HT-29 (cell line): ENCODE measurements at regions not wholly inside any gene's neighbourhood (a gene's known extent, or its start where the extent isn't known, plus 50 kb on each side); places are given as distances from the start of the nearest gene placed in this dataset.
A peak's percentile ranks its signal among the peaks of the same experiment; 100 is the strongest.

ENCODE experiments used
- DNase-seq: peaks from one replicate; pipeline ENCODE4 v3.0.0-alpha.2; 2015; ENCODE audit warnings: low spot score

DNA sequence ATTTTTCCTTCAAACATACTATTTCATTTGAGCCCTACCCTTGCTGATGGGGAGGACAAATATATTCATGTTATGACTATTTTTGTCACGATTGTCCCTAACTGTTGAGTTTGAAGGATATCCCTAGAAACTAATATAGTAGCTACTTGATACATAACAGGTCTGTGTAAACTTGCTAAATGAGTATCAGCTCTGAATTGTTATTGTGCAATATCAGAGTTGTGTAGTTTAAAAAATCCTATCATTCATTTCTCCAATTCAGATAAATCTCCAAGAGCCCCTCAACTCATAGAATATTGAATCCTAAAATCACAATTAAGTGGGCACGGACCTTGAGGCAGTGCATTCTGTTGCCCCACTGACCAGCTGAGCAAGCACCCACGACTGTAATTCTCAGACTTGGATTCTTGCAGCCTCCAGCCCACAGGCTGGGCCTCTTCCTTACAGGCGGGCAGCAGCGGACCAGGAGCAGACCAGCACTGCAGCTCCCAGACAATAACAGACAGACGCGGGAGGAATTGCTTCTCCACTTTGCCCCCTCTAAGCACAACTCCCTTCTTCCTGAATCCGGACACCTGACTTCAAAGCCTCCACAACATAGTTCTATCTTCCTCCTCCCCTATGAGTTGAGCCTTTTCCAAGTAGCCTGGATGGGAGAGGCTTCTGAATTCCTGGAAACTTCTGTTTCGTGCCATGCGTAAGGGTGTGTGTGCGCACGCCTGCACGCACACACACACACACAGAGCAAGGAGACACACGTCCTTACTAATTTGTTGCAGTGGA lies 337.6 kb upstream of the ARGLU1 start:
- DNase-seq, result no peak

DNA sequence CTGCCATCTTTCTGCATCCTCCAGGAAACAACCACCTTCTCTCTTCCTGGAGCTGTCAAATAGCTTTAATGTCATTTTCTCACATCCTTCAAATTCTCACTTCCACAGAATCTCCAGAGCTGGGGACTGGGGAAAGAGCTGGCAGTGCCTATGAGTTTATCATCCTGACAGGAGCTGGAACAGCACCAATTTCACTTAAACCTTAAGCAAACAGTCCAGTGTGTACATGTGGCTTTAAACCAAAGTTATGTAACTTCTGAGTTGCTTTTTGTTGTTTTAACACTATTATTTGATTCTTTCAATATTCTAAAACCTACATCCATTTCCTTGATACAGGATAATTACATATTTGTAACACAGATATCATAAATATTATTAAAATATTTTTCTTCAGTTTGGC lies 331.5 kb upstream of the ARGLU1 start:
- DNase-seq, result peak; percentile 48

DNA sequence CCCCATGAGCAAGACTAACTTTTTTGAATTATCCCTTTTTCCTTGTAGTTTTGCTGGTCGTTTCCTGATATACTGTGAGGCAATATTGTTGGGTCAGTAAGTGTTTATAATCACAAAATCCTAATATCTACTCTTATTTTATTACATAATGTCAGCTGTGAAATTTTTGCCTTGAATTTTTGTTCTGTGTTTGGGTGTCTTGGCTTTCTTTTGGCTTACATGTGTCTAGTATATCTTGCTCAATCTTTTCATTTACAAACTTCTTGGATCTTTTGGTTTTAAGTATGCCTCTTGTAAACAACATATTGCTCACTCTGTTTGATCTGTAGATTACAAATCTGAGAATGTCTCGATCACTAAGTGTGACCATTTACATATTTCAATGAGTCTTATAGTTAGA lies 330.3 kb upstream of the ARGLU1 start:
- no peak for DNase-seq

DNA sequence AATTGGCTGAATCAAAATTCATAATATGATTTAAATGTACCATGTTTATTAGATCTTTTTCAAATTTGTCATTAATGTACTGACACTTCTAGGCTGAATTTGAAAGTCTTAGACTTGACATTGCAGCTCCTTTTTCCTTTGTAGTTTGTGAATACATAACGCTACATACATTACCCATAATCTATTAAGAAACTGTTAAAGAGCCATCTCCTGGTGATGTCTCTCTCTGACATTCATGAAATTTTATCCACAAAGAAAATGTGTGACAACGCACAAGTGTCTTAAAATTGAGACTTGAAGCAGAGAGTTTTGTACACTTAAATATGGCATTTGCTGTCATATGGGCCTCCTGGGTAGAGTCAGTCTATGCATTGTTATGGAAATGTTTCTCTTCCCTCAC lies 320.2 kb upstream of the ARGLU1 start:
- DNase-seq, result no peak

DNA sequence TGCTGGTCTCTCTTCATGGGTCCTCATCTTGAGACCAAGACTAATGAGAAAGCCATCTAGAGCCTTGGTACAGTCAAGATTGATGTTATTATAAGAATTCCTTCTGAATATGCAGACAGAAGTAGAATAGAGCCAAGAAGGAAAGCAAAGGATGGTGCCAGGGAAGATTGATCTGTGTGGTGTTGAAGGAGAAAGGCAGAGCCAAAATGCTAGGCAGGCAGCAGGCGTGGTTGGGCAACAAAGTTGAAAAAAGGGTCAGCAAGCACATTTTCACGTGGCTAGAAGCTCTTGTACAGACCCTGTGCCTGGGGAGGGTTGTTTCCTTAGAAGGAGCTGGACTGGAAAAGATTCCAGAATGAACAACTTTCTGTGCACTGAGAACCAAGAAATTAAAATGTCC lies 319.7 kb upstream of the ARGLU1 start:
- DNase-seq, result no peak

DNA sequence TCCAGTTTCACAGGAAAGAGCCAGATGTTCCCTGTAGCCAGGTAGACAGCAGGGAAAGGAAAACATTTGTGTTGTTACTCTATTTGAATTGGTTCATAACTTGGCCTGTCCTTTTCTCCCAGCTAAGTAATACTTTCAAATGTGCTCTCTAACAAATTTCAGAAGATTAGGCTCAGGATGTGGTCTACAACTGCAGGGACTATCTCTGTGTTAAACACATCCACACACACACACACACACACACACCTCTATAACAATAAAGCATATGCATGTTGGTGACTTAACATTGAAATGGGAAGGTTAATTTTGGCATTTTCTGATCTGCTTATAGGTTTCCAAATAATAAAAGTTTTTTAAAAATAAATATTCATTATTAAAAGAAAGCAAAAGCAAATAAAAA lies 316.0 kb upstream of the ARGLU1 start:
- no peak for DNase-seq

DNA sequence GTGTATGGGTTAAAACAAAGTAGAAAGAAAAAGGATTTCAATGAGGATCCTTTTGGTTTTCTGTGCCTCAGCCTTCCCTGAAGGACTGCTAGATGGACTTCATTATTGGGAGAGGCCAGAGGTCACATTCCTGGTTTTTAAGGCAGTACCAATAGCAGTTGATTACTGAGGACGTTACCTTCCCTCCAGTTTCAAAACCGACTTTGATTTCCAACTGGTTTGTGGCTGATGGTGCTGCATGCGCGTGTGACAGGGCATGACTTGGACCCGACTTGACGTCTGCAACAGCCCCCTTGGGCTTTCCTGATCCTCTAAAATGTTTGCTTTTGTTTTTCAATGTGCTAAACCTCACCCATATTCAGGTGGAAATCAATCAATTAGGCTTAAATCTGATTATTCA lies 314.3 kb upstream of the ARGLU1 start:
- DNase-seq, result no peak

DNA sequence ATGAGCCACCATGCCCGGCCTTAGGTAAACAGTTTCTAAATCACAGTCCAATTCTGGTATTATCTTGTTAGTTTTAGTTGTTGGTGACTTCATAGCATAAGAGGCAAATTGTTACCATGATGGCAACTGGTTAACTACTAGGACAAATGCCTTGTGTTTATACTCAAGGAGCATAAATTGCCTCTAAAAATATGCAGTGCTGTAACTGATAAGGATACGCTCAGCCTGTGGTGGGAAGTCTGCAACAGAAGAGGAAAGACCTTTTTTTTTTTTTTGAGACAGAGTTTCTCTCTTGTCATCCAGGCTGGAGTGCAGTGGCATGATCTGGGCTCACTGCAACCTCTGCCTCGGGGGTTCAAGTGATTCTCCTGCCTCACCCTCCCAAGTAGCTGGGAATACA lies 311.9 kb upstream of the ARGLU1 start:
- no peak for DNase-seq

DNA sequence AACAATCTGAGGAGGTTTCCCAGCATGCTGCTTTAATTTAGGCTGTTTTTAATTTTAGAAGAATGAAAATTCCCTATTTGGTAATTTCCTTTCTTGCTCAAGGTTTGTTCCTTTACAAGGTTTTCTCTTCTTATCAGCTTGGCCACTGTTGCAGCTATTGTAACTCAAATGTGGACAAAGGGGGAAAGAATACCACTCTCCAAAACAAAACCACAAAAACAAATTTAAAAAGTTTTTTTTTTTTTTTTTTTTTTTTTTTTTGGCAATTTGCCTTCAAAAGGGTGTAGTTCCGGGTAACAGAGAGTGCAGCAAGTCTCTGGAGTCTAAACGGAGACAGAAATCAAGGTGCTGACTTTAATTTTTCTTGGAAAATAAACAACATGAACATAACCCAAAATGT lies 306.4 kb upstream of the ARGLU1 start:
- no peak for DNase-seq

DNA sequence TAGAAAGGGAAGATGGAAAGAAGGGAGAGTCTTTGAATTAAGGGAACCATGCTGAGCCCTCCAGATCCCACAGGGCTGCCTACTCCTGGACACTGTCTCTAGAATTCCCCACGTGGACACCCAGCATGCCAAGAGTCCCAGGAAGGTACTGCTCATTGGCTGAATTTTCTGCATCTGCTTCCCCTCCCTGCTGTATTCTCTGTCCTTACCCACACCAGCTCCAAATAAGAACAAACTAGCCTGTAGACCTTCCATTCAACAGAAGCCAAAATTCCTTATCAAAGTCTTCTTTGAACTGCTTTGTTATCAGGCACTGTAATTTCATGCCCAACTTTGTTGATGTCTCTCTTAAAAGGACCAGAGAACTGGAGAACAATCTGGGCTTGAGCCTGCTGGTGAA lies 305.9 kb upstream of the ARGLU1 start:
- no peak for DNase-seq

DNA sequence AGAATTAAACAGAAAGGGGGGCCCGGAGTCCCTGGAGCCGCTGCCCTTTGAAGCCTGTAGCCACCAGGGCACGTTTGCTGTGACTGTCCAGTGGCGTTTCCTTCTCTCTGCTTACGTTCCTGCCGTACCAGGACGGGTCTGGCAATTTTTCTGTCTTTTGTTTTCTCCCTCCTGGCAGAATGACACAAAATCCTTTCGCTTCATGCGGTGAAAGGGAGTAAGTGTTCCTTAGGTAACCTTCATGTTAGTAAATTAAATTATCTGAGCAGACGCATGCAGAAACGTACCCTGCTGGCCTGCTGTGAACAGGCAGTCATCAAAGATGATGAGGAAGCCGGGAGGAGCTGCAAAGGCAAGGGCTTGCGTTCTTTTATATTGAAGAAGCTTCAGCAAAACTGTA lies 299.3 kb upstream of the ARGLU1 start:
- DNase-seq, result no peak

DNA sequence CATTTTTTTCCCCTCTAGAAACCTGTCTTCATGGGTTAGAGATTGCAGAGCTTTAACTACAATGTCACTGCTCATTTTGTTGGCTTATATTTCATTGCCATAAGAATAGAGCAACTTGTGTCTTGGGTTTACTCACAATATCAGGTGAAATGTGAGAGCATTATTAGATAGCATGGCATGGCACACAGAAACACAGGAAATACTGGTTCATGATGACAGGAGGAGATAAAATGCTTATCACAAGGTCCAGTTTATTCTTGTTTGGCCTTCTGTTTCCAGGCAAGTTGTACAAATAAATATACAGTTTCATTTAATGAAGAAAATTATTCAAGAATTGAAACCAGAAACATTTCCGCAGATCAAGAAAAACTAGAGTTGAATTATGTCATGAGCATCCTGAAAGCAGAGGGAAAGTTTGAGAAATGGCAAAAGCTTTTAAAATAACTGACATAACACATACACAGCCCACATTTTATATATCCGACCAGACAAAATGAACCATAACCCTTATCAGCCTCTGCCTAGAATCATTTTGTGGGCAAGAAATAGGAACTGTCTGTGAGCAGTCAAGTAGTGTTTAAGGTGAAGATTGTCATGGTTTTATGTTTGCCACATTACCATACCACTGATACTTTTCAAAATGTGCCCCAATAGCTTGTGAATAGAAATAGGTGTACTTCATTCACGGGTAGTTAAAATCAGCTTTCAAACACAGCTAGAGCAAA lies 297.9 kb upstream of the ARGLU1 start:
- DNase-seq, result no peak

DNA sequence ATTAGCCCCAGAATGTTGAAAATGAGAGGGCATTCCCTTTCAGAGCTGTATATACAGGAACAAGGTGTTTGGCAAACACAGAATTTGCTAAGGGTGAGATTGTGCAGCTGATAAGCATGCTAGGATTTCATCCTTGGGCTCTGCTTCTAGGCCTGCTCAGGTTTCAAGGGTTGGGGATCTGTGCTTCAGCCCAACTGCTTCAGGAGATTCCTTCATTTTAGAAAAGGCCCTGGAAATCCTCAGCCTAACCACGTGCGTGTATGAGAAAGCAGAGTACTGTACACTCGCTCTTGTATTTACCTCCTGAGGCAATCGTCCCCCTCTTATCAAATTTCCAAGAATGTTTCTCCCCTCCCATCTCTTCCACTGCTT lies 291.6 kb upstream of the ARGLU1 start:
- DNase-seq, result no peak

DNA sequence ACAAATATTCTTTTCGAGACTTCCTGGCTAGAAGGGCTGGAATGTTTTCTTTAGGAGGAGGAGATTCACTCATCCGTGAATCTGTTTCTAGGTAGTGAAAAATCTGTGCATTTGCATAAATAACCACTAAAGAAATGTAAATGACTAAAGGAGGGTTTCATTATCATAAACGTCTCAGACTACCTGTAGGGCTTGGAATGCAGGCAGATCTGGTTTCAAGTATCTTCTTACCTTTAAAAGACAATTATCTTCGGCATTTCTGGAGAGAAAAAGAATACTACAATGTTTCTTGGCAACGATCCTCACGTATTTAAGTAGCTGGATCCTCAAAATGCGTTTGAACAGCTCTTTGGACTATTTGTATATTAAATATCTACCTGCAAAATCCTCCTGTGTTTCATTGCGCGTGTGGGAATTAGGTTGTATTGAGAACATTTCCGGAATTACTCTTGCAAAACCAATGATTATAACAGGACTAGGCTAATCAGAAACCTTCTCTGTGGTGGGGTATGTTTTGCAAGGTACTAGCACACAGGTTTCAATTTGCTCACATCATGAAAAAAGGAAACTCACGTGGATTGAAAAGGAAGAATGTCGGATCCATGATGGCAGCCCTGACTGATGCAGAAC lies 291.1 kb upstream of the ARGLU1 start:
- no peak for DNase-seq

DNA sequence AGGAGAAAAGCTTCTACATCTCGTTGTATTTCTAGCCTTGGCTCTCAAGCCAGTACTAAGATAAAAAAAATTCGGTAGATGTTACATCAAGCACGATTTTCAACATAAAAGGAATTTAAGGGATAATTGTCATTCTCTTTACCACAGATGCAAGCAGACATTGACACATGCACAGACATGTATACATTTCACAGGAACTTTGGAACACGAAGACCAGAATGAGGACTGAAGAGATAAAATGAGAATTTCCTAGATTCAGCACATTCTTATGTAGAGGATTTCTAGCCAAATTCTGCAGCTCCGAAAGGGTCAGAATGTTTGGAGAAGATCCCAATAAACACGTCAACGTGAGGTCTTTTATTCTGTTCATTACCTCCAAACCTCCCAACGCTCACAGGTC lies 284.5 kb upstream of the ARGLU1 start:
- no peak for DNase-seq

DNA sequence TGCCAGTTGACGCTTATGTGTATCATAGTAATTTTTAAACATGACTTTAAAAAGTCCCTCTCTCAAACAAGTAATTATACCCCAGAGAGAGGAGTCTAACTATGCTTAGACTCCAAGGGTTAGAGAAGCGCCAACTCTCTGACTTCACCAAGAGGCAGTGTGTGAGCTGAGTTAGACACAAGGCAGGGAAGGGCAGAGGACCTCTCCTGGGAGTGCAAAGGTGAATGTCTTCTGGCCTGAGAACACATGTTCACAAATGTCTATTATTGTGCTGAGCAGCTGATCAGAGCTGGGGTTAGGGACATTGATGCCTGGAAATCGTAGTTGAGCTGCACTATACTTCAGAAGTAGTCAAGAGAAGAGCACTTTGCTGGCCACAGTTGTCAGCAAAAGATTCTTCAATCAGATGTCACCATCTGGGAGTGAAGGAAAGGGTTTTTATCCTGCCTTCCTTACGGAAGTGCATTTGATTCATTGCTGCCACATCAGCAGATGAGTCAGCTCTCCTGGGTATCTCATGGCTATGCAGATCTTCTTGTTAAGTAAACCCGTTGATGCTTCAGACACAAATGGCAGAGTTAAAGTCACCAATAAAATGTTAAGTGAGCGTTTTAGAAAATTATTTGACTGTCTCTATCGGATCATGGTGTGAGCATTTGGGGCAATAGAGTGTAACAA lies 283.2 kb upstream of the ARGLU1 start:
- DNase-seq, result no peak

DNA sequence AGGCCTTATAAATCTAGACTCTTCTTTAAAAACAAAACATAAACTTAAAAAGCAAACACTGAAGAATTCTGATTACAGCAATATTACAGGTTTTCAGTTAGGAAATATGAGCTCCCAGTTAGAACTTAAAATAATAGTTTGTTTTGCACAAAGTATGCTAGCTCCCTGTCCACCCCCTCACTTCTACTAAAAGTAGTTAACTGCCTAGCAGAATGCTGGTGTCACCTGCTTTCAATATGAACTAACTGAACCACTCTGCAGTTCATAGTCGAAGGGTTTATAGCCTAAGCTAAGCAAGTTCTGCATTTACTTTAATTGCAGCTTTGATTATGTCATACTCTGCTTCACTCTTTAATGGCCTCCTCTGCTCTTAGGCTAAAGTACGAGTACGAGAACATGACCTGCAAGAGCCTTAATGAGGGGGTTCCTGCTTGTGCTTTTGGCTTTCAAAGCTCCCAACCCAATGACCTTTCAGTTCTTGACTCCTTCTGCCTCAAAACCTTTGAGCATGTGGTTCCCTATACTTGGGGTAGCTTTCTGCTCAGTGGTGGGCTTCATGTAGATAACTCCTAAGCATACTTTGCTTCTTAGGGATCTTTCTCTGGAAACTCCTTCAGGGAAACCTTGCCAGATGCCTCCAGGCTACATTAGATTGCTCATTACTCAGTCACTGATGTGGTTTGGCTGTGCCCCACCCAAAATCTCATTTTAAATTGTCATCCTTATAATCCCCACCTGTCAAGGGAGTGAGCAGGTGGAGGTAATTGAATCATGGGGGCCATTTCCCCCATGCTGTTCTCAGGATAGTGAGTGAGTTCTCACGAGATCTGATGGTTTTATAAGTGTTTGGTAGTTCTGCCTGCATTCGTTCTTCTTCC lies 278.9 kb upstream of the ARGLU1 start:
- DNase-seq, result no peak

DNA sequence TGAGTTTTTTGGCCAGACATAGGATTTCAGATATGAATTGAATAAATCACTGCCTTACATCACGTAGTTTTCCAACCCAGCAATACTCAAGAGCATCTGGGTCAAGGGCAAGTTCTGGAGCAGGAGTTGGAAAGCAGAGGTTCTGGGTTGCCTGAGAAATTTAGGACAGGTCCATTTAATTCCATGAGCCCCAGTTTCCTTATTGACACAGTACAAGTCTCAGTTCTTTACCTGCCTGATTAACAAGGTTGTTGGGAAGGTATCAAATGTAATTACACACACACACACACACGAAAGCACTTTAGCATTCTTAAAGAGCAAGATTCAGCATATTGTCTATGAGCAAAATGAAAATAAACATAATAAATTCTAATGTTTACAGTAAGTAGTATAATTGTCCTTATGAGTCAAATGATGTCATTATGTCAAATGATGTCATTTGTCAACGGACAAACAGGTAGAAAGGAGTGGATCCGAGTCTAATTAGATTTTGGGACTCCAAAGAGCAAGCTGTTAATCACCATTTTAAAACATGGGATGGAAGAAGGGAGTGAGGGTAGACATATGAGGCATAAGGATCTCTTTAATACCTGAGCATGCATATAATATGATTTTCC lies 268.4 kb upstream of the ARGLU1 start:
- DNase-seq, result no peak

DNA sequence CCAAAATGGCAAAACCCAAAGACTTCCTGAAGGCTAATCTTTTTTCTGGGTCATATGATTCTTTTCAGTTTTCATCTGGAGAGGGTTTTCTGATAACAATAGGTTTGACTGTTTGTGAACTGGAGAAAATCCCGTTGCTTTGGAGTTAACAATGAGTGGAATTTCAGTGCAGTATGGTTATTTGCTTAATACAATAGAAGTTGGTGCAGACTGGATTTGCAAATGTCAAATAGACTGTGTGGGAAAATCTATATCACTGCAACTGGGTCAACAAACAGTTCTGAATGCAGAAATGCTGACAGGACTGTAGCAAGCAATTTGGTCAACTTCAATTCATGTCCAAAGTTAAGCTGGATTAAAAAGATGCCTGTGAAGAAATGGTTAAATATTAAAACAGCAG lies 267.5 kb upstream of the ARGLU1 start:
- DNase-seq, result no peak

DNA sequence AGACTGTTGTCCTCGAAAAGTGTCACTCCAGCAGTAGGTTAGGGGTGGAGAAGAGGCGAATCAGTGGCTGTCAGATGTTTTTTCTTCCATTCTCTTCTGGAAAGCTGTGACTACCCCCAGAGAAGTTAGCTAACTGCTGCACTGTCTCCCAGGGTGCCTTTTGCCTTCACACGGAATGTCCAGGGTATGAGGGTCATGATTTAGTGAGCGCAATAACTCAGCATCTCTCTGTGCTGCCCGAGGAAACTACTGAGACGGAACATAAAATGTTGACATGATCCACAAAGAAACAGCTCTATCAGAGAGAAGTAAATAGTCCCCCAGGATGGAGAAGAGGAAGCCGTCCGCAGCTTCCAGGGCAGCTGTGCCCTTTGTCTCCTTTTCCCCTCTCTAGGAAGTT lies 254.0 kb upstream of the ARGLU1 start:
- no peak for DNase-seq
